Stimulated activated CD4-positive, alpha-beta T cell treated with anti-CD3 and anti-CD28 coated beads, Interleukin-4, amount 100 ng/mL, for 1 hour (primary cell): ENCODE measurements at regions not wholly inside any gene's neighbourhood (a gene's known extent, or its start where the extent isn't known, plus 50 kb on each side); places are given as distances from the start of the nearest gene placed in this dataset.
"Not testable (repeated sequence)": the region's sequence is repeated elsewhere in the genome, so short reads cannot be mapped to it uniquely, and the experiment has no call there.

Experiments
- DNase-seq: peaks from one replicate; pipeline ENCODE4 v3.0.0-alpha.2; 2020

- no peak for DNase-seq
Measured at GRCh38 chr4:106587558-106587957, 219.0 kb upstream of the GIMD1 start.

- no peak for DNase-seq
Measured at GRCh38 chr4:106585915-106586349, 217.4 kb upstream of the GIMD1 start.

GRCh38 chr4:106584337-106584989, 215.9 kb upstream of the GIMD1 start:
- no peak for DNase-seq

DNA sequence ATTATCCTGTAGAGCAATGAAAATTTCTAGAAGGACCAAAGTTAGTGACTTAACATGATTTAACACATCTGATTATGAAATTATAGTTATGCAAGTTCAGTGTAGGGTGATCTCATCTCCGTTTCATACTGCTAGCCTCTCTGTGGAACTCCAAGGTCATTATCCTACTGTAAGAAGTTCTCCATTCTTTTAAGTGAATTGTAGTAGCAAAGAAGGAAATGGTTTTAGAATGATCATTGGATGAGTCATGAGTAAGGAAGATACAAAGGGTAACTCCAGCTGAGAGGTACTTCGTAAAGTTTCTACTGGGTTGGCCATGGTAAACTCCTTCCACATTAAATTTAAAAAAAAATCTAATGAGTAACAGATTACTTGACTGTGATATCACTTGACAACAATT, 215.0 kb upstream of the GIMD1 start:
- no peak for DNase-seq

DNA sequence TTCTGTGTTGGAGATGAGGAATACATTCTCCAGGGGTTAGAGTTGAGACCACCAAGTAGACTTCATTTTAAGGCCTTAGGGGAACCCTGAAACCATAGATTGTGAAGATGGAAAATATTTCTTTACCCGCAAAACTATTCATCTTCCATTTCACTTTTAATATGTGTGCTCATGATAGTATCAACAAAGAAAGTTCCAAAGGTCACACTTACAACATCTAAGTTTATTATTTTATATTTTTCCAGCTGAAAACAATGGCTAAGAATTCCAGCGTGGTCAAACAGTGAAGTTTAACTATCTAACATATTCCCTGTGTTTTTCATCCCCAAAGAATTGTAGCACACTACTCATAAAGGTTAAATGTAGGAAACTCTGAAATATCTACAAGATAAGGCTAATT, 214.5 kb upstream of the GIMD1 start:
- no peak for DNase-seq

GRCh38 chr4:106582103-106582502, 213.5 kb upstream of the GIMD1 start:
- no peak for DNase-seq

- no peak for DNase-seq
Measured at GRCh38 chr4:106579236-106579635, 210.7 kb upstream of the GIMD1 start.

DNA sequence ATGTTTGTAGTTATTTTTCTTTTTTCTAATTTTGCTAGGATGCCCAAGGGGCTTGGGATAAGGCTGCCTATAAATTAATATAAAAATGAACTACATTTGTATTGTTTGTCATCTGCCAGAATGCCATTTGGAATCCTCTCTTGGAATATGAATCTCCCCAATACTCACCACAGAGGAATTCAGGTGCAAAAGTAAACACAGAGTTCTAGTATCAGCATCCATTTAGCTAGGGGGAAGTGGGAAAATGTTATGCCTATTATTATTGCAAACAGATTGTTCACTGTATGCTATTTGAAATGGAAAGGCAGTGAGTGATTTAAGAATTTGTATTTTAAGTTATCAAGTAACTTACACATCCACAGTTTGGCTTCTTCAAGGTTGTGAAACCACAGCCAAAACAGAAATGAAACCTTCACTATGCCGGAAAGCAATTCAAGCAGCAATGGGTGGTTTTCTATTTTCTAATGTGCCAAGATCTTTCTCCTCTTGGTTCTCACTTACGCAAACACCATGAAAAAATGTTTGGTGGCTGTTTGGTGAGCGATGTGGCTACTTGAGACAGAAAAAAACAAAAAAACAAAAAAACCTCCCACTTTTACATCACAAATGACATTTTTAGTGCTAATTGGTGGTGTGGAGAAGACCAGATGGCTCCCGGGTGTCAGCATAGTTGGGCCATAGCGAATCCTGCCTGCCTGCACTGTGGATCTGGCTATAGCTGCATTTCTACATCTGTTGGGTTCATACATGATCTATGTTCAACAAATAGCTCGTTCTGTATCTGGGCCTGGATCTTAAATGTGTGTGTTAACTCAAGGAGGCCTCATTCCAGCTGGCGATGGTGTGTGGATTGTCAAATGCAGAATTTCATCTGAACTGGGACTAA, 200.8 kb upstream of the GIMD1 start:
- no peak for DNase-seq

GRCh38 chr4:106565727-106566126, 197.1 kb upstream of the GIMD1 start:
- DNase-seq = no peak

GRCh38 chr4:106563637-106564036, 195.1 kb upstream of the GIMD1 start:
- DNase-seq = not testable (repeated sequence)

GRCh38 chr4:106551724-106552123, 183.1 kb upstream of the GIMD1 start:
- no peak for DNase-seq

GRCh38 chr4:106548446-106549044, 180.0 kb upstream of the GIMD1 start:
- no peak for DNase-seq

- no peak for DNase-seq
Measured at GRCh38 chr4:106546370-106546769, 177.8 kb upstream of the GIMD1 start.

GRCh38 chr4:106542609-106543008, 174.0 kb upstream of the GIMD1 start:
- not testable (repeated sequence) for DNase-seq

- DNase-seq = no peak
Measured at GRCh38 chr4:106541253-106541652, 172.7 kb upstream of the GIMD1 start.

DNA sequence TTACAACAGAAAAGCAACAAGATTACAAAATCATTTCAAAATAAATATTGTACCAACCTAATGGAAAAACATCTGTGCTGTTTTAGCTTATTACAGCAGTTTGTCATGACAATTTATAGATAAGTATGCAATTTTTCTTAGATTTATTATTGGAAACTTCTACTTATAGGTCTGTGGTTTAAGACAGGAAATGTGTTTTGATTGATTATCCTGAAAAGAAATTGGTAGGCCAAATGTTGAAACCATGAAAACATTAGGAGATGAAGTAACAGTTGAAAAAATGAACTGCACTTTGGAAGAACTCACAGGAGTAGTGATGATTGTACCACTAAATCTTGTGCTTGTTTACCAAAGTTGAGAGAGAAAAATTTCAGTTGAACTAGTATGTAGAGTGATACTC, 162.2 kb upstream of the GIMD1 start:
- no peak for DNase-seq

GRCh38 chr4:106530024-106530361, 161.4 kb upstream of the GIMD1 start:
- no peak for DNase-seq

DNA sequence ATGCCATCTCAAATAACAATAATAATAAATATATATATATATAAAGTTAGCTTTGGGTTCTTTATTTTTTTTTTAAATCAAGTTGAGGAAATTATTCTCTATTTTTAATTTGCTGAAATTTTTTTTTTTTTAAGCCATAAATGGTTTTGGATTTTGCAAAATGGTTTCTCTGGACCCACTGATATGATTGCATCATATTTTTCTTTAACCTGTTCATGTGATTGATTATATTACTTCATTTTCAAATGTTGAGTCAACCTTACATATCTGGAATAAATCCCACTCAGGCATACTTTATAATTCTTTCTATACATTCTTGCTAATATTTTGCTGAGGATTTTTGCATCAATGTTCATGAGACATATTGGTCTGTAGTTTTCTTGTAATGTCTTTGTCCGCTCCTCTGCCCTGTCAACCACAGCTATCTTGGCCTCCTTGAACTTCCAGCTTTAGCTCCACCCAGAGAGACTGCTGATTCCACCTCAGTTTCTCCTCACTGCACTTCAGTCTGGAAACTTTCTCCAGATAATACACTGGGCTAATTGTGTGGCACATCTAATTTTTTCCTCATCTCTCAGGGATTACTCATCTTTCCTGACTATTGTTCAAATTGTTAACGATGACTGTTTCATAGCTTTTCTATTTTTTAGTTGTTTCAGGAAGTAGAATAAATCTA, 160.9 kb upstream of the GIMD1 start:
- no peak for DNase-seq

DNA sequence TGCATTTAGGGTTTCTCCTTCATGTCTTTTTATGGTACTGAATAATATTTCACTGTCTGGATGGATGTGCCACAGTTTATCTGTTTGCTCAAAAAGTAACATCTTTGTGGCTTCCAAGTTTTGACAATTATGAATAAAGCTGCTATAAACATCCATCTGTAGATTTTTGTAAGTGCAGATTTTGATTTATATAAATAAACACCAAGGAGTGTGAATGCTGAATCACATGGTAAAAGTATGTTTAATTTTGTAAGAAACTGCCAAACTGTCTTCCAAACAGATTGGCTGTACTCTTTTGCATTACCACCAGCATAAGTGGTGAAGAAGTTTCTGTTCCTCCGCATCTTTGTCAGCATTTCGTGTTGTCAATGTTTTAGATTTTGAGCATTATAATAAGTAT, 158.7 kb upstream of the GIMD1 start:
- no peak for DNase-seq

- not testable (repeated sequence) for DNase-seq
Measured at GRCh38 chr4:106525425-106525824, 156.8 kb upstream of the GIMD1 start.

GRCh38 chr4:106524772-106525171, 156.2 kb upstream of the GIMD1 start:
- DNase-seq = not testable (repeated sequence)

- DNase-seq = no peak
Measured at GRCh38 chr4:106522839-106523238, 154.3 kb upstream of the GIMD1 start.

- no peak for DNase-seq
Measured at GRCh38 chr4:106512706-106513105, 144.1 kb upstream of the GIMD1 start.
